Uterus (tissue), 2 donors: ENCODE measurements at regions not wholly inside any gene's neighbourhood (a gene's known extent, or its start where the extent isn't known, plus 50 kb on each side); places are given as distances from the start of the nearest gene placed in this dataset.

Experiments used
- POLR2A ChIP-seq, 2 donors: fragments of 450-650 bp; IDR thresholded peaks; one replicate each; pipeline ENCODE4 v1.6.1; 2016; ENCODE audit warnings: antibody characterized with exemption in 2 of 2, mild to moderate bottlenecking in 1 of 2, moderate library complexity in 1 of 2
- TF ChIP-seq, protein P1 (sequence below), 4 experiments: fragments of 200-600 bp in 2 of 4; fragments of 450-650 bp in 2 of 4; sonication (generic) in 2 of 4; IDR thresholded peaks; one replicate each; pipeline ENCODE4 v1.5.1; 2016 to 2019; ENCODE audit warnings: antibody characterized with exemption in 4 of 4, mild to moderate bottlenecking in 2 of 4, moderate library complexity in 1 of 4

DNA sequence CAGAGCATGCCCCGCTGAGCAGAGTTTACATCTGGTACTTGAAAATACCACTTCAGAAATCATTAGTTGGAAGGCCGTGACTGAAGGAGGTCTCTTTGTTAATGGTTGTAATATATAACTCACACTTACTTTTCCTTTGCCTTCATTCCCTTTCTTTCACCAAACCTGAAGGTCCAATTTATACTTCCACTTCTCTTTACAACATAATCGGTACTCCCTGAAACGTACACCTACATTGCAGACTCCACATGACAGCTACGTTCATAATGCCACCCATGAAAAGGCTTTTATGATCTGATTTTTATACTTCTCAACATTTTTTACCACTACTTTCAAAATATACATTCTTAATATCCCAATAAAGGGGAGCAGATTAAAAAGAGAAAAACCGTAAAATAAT, 298.7 kb downstream of the C4orf33 start:
- TF ChIP-seq, protein P1, sequence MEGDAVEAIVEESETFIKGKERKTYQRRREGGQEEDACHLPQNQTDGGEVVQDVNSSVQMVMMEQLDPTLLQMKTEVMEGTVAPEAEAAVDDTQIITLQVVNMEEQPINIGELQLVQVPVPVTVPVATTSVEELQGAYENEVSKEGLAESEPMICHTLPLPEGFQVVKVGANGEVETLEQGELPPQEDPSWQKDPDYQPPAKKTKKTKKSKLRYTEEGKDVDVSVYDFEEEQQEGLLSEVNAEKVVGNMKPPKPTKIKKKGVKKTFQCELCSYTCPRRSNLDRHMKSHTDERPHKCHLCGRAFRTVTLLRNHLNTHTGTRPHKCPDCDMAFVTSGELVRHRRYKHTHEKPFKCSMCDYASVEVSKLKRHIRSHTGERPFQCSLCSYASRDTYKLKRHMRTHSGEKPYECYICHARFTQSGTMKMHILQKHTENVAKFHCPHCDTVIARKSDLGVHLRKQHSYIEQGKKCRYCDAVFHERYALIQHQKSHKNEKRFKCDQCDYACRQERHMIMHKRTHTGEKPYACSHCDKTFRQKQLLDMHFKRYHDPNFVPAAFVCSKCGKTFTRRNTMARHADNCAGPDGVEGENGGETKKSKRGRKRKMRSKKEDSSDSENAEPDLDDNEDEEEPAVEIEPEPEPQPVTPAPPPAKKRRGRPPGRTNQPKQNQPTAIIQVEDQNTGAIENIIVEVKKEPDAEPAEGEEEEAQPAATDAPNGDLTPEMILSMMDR (IDR thresholded peaks at IDR 0.05) = no peak
- no peak for TF ChIP-seq POLR2A (IDR thresholded peaks at IDR 0.05)
